IPS DF 6.9 (cell line): ENCODE measurements at regions not wholly inside any gene's neighbourhood (a gene's known extent, or its start where the extent isn't known, plus 50 kb on each side); places are given as distances from the start of the nearest gene placed in this dataset.

Experiments
- DNase-seq: peaks from one replicate; pipeline ENCODE4 v3.0.0-alpha.2; 2013; ENCODE audit warnings: low read depth, low spot score
- H3K27ac ChIP-seq: one replicate; pipeline ENCODE4 v1.5.1; 2013; ENCODE audit warnings: low read length, control low read depth
- H3K27me3 ChIP-seq: 2 replicates; pipeline ENCODE4 v1.6.1; 2013; ENCODE audit warnings: mild to moderate bottlenecking, low read length; ENCODE audit not compliant: control insufficient read depth, insufficient read depth
- H3K36me3 ChIP-seq: 2 replicates; pipeline ENCODE4 v1.6.1; 2013; ENCODE audit warnings: low read length; ENCODE audit not compliant: control insufficient read depth, insufficient read depth
- H3K4me1 ChIP-seq: 2 replicates; pipeline ENCODE4 v1.6.1; 2013; ENCODE audit warnings: low read length; ENCODE audit not compliant: control insufficient read depth, insufficient read depth
- H3K4me3 ChIP-seq: 2 replicates; pipeline ENCODE4 v1.5.1; 2013; ENCODE audit warnings: mild to moderate bottlenecking, low read length
- H3K9me3 ChIP-seq: 2 replicates; pipeline ENCODE4 v1.6.1; 2013; ENCODE audit warnings: low read length, inconsistent platforms; ENCODE audit not compliant: control insufficient read depth, insufficient read depth
- WGBS: extraction: QIAGEN DNeasy Blood & Tissue Kit; methylation state at CpG from one replicate; pipeline ENCODE4 v1.1.7; 2013; ENCODE audit warnings: mixed read lengths, missing lambda C conversion rate; ENCODE audit not compliant: insufficient read length, insufficient coverage; 5-methylcytosine and 5-hydroxymethylcytosine counted together

GRCh38 chr3:13217736-13218540, 144.7 kb upstream of the IQSEC1 start:
- no CpG with 5 or more reads among the region's 9 CpGs for WGBS
- Histone ChIP-seq H3K27ac (no peak overlapping the region), H3K4me1 (peaks cover 6% of the 10 kb centered on the region; the same call in 1 of the 2 replicates), H3K4me3 (no peak overlapping the region), H3K27me3 (no peaks in the 10 kb centered on the region), H3K9me3 (no peaks in the 10 kb centered on the region), H3K36me3 (no peaks in the 10 kb centered on the region)
- no peak for DNase-seq

- peaks cover 6% of the 10 kb centered on the region; the same call in 1 of the 2 replicates for H3K4me1 ChIP-seq
- no peak overlapping the region for H3K4me3 ChIP-seq
- no peaks in the 10 kb centered on the region for H3K27me3 ChIP-seq
- no peak for DNase-seq
- H3K27ac ChIP-seq = no peak overlapping the region
- WGBS = no CpG with 5 or more reads among the region's 2 CpGs
- no peaks in the 10 kb centered on the region for H3K9me3 ChIP-seq
- no peaks in the 10 kb centered on the region for H3K36me3 ChIP-seq
Observed at GRCh38 chr3:13217253-13217652, 144.0 kb upstream of the IQSEC1 start.

GRCh38 chr3:13215940-13216546, 142.8 kb upstream of the IQSEC1 start:
- H3K9me3 ChIP-seq = no peaks in the 10 kb centered on the region
- WGBS = no CpG with 5 or more reads among the region's 8 CpGs
- no peaks in the 10 kb centered on the region for H3K36me3 ChIP-seq
- DNase-seq = no peak
- no peak overlapping the region for H3K4me3 ChIP-seq
- peaks cover 6% of the 10 kb centered on the region; the same call in 1 of the 2 replicates for H3K4me1 ChIP-seq
- H3K27me3 ChIP-seq = no peaks in the 10 kb centered on the region
- no peak overlapping the region for H3K27ac ChIP-seq

- peaks cover 3% of the 10 kb centered on the region; the same call in 1 of the 2 replicates for H3K4me1 ChIP-seq
- DNase-seq = no peak
- no peaks in the 10 kb centered on the region for H3K36me3 ChIP-seq
- no peaks in the 10 kb centered on the region for H3K9me3 ChIP-seq
- no peak overlapping the region for H3K27ac ChIP-seq
- no peak overlapping the region for H3K4me3 ChIP-seq
- no peaks in the 10 kb centered on the region for H3K27me3 ChIP-seq
- WGBS = no CpG with 5 or more reads among the region's 15 CpGs
Observed at GRCh38 chr3:13214847-13215472, 141.7 kb upstream of the IQSEC1 start.

- Histone ChIP-seq H3K9me3 (no peaks in the 10 kb centered on the region), H3K27me3 (no peaks in the 10 kb centered on the region), H3K36me3 (no peaks in the 10 kb centered on the region), H3K4me3 (no peak overlapping the region), H3K4me1 (peaks cover 3% of the 10 kb centered on the region; the same call in 1 of the 2 replicates), H3K27ac (no peak overlapping the region)
- no CpG with 5 or more reads among the region's 26 CpGs for WGBS
- no peak for DNase-seq
Observed at GRCh38 chr3:13213911-13214846, 140.9 kb upstream of the IQSEC1 start.

- DNase-seq = no peak
- Histone ChIP-seq H3K27me3 (no peaks in the 10 kb centered on the region), H3K4me1 (peaks cover 3% of the 10 kb centered on the region; the same call in 1 of the 2 replicates), H3K4me3 (no peak overlapping the region), H3K27ac (no peak overlapping the region), H3K36me3 (no peaks in the 10 kb centered on the region), H3K9me3 (no peaks in the 10 kb centered on the region)
- no CpG with 5 or more reads among the region's 3 CpGs for WGBS
Observed at GRCh38 chr3:13213490-13213889, 140.3 kb upstream of the IQSEC1 start.

- no peaks in the 10 kb centered on the region for H3K9me3 ChIP-seq
- no peaks in the 10 kb centered on the region for H3K27me3 ChIP-seq
- peaks cover 3% of the 10 kb centered on the region; the same call in 1 of the 2 replicates for H3K4me1 ChIP-seq
- H3K4me3 ChIP-seq = no peak overlapping the region
- no peaks in the 10 kb centered on the region for H3K36me3 ChIP-seq
- DNase-seq = no peak
- H3K27ac ChIP-seq = no peak overlapping the region
- no CpG with 5 or more reads among the region's 16 CpGs for WGBS
Observed at GRCh38 chr3:13211605-13212210, 138.5 kb upstream of the IQSEC1 start.

- no peak overlapping the region for H3K4me3 ChIP-seq
- no CpG with 5 or more reads among the region's 22 CpGs for WGBS
- no peak for DNase-seq
Observed at GRCh38 chr3:13210221-13210975, 137.2 kb upstream of the IQSEC1 start.

GRCh38 chr3:13209634-13209997, 136.4 kb upstream of the IQSEC1 start:
- no peak for DNase-seq
- no peaks in the 10 kb centered on the region for H3K9me3 ChIP-seq
- H3K27ac ChIP-seq = no peak overlapping the region
- H3K36me3 ChIP-seq = no peaks in the 10 kb centered on the region
- peaks cover 2% of the 10 kb centered on the region; the same call in 1 of the 2 replicates for H3K4me1 ChIP-seq
- no CpG with 5 or more reads among the region's 6 CpGs for WGBS
- H3K4me3 ChIP-seq = no peak overlapping the region
- no peaks in the 10 kb centered on the region for H3K27me3 ChIP-seq

More at GRCh38 chr3:13210221-13210975, 137.2 kb upstream of the IQSEC1 start:
- Histone ChIP-seq H3K9me3 (no peaks in the 10 kb centered on the region), H3K4me1 (peaks cover 3% of the 10 kb centered on the region; the same call in 1 of the 2 replicates), H3K27me3 (no peaks in the 10 kb centered on the region), H3K36me3 (no peaks in the 10 kb centered on the region), H3K27ac (no peak overlapping the region)
